GM12878 (cell line): ENCODE measurements at regions not wholly inside any gene's neighbourhood (a gene's known extent, or its start where the extent isn't known, plus 50 kb on each side); places are given as distances from the start of the nearest gene placed in this dataset.

Experiments used
- ATAC-seq: fragments of 200-7000 bp; cut with Tn5 transposase; 3 replicates; pipeline ENCODE4 v1.9.1; 2020; ENCODE audit warnings: mild to moderate bottlenecking, moderate library complexity
- BruUV-seq: library from RNA; stranded (reverse); fragments of 400-500 nt; replicated peaks from 2 replicates; lab custom pipeline; 2021; lab: Mats Ljungman, UMichigan
- CTCF ChIA-PET: fragments of 300-600 bp; sonication (Branson Sonifier 250); formaldehyde crosslinking; extraction: SDS; loops from one replicate; lab custom pipeline; 2021; ENCODE audit warnings: inconsistent platforms; lab: Yijun Ruan, JAX
- POLR2A ChIA-PET: fragments of 350-600 bp; formaldehyde crosslinking; extraction: SDS; loops from one replicate; lab custom pipeline; 2021; ENCODE audit warnings: inconsistent platforms; lab: Charles Lee
- RAD21 ChIA-PET: fragments of 300-600 bp; sonication (Branson Sonifier 250); formaldehyde crosslinking; loops from one replicate; lab custom pipeline; 2023; ENCODE audit warnings: antibody characterized with exemption; ENCODE audit not compliant: unreplicated experiment; lab: Charles Lee
- SMC1A ChIA-PET: fragments of 300-600 bp; sonication (Branson Sonifier 250); formaldehyde crosslinking; loops from one replicate; lab custom pipeline; 2023; ENCODE audit not compliant: unreplicated experiment, uncharacterized antibody; lab: Charles Lee
- DNase-seq: peaks from one replicate; pipeline ENCODE4 v3.0.0-alpha.2; 2011; ENCODE audit warnings: low read depth, low spot score
- FAIRE-seq: peaks from 3 replicates; lab custom pipeline; 2011; peaks lifted over from hg19 to GRCh38; lab: Jason Lieb, UNC
- H2AFZ ChIP-seq: 2 replicates; pipeline ENCODE4 v1.6.0; 2011; ENCODE audit warnings: low read depth, low read length, control low read depth; ENCODE audit not compliant: control insufficient read depth
- H3K27ac ChIP-seq: 2 replicates; pipeline ENCODE4 v1.5.1; 2011; ENCODE audit warnings: control low read depth; ENCODE audit not compliant: control insufficient read depth, insufficient read depth
- H3K27me3 ChIP-seq, 2 experiments: replicated peaks in 1 of 2; 2 replicates each; pipeline versions ENCODE4 v1.6.0 to v1.6.1; 2011; ENCODE audit warnings: low read length in 1 of 2; ENCODE audit not compliant: control insufficient read depth in 2 of 2, insufficient read depth in 2 of 2
- H3K36me3 ChIP-seq, 2 experiments: 2 replicates each; pipeline ENCODE4 v1.5.1; 2011; ENCODE audit warnings: low read length in 1 of 2; ENCODE audit not compliant: control insufficient read depth in 2 of 2, insufficient read depth in 2 of 2
- H3K4me1 ChIP-seq: 2 replicates; pipeline ENCODE4 v1.6.1; 2011; ENCODE audit warnings: mild to moderate bottlenecking, low read length, moderate library complexity, mixed read lengths; ENCODE audit not compliant: control insufficient read depth, insufficient read depth
- H3K4me2 ChIP-seq: 2 replicates; pipeline ENCODE4 v1.6.0; 2011; ENCODE audit warnings: control low read depth; ENCODE audit not compliant: control insufficient read depth, insufficient read depth
- H3K4me3 ChIP-seq: fragments of 200-600 bp; sonication (generic); 2 replicates; pipeline ENCODE4 v1.5.1; 2016
- H3K79me2 ChIP-seq: 2 replicates; pipeline ENCODE4 v1.6.0; 2011; ENCODE audit warnings: low read length; ENCODE audit not compliant: control insufficient read depth, insufficient read depth
- H3K9ac ChIP-seq: 2 replicates; pipeline ENCODE4 v1.8.0; 2011; ENCODE audit warnings: low read length, control low read depth, mixed read lengths; ENCODE audit not compliant: control insufficient read depth, insufficient read depth
- H3K9me3 ChIP-seq: replicated peaks from 3 replicates; pipeline ENCODE4 v1.5.1; 2011; ENCODE audit warnings: mild to moderate bottlenecking, low read length; ENCODE audit not compliant: control insufficient read depth, insufficient read depth
- H4K20me1 ChIP-seq: 2 replicates; pipeline ENCODE4 v1.6.0; 2011; ENCODE audit not compliant: control insufficient read depth, insufficient read depth
- CHD1 ChIP-seq: IDR thresholded peaks from 2 replicates; pipeline ENCODE4 v1.6.1; 2012; ENCODE audit warnings: low read depth, low read length, improper control_type of control experiment
- DPF2 ChIP-seq: fragments of 450-650 bp; IDR thresholded peaks from 2 replicates; pipeline ENCODE4 v1.6.1; 2017; ENCODE audit warnings: mild to moderate bottlenecking
- IRF4 ChIP-seq: IDR thresholded peaks from 2 replicates; pipeline ENCODE4 v1.6.1; 2011; ENCODE audit warnings: low read depth, low read length
- MXI1 ChIP-seq: fragments of 150-350 bp; IDR thresholded peaks from 2 replicates; pipeline ENCODE4 v1.6.1; 2011; ENCODE audit warnings: low read depth, mild to moderate bottlenecking, inconsistent platforms, low read length, improper control_type of control experiment
- NFYA ChIP-seq: IDR thresholded peaks from 2 replicates; pipeline ENCODE4 v1.6.1; 2011; ENCODE audit warnings: low read depth, mild to moderate bottlenecking, low read length, improper control_type of control experiment, borderline replicate concordance
- RB1 ChIP-seq: fragments of 450-650 bp; formaldehyde crosslinking; IDR thresholded peaks from 2 replicates; pipeline ENCODE4 v1.6.1; 2017; ENCODE audit warnings: mild to moderate bottlenecking, borderline replicate concordance
- SP1 ChIP-seq: IDR thresholded peaks from one replicate; pipeline ENCODE4 v1.6.1; 2011; ENCODE audit warnings: low read depth, low read length
- SUZ12 ChIP-seq: fragments of 200-600 bp; sonication (generic); IDR thresholded peaks from one replicate; pipeline ENCODE4 v1.6.1; 2018; ENCODE audit warnings: antibody characterized with exemption, mild to moderate bottlenecking; ENCODE audit not compliant: unreplicated experiment
- TCF3 ChIP-seq: IDR thresholded peaks from 2 replicates; pipeline ENCODE4 v1.6.1; 2012; ENCODE audit warnings: low read depth, mild to moderate bottlenecking, low read length, borderline replicate concordance; ENCODE audit not compliant: insufficient read depth
- in situ Hi-C: fragments of 300-500 bp; cut with MboI; formaldehyde crosslinking; loops from 9 replicates; pipeline ENCODE4 v1.14.3; 2018; ENCODE audit warnings: mixed read lengths
- intact Hi-C: fragments of 100-400 bp; cut with micrococcal nuclease; formaldehyde crosslinking; loops from one replicate; pipeline ENCODE4 v1.14.2; 2022; ENCODE audit not compliant: unreplicated experiment
- TF ChIP-seq, protein P1 (sequence below): fragments of 150-350 bp; IDR thresholded peaks from 2 replicates; pipeline ENCODE4 v1.6.1; 2014; ENCODE audit warnings: mild to moderate bottlenecking, low read depth, low read length
- TF ChIP-seq, protein P2 (sequence below): IDR thresholded peaks from 2 replicates; pipeline ENCODE4 v1.6.1; 2011; ENCODE audit warnings: low read depth, mild to moderate bottlenecking, low read length, moderate library complexity, borderline replicate concordance; ENCODE audit errors: extremely low read depth
- TF ChIP-seq, protein P3 (sequence below): fragments of 450-650 bp; IDR thresholded peaks from 2 replicates; pipeline ENCODE4 v1.6.1; 2017; ENCODE audit warnings: low read depth, mild to moderate bottlenecking, moderate library complexity

- TF ChIP-seq IRF4: no peak
- no peak for TF ChIP-seq NFYA
- no peak for TF ChIP-seq DPF2
- TF ChIP-seq CHD1: no peak
- TF ChIP-seq, protein P1, sequence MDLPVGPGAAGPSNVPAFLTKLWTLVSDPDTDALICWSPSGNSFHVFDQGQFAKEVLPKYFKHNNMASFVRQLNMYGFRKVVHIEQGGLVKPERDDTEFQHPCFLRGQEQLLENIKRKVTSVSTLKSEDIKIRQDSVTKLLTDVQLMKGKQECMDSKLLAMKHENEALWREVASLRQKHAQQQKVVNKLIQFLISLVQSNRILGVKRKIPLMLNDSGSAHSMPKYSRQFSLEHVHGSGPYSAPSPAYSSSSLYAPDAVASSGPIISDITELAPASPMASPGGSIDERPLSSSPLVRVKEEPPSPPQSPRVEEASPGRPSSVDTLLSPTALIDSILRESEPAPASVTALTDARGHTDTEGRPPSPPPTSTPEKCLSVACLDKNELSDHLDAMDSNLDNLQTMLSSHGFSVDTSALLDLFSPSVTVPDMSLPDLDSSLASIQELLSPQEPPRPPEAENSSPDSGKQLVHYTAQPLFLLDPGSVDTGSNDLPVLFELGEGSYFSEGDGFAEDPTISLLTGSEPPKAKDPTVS: no peak
- no peak for TF ChIP-seq MXI1
- TF ChIP-seq, protein P2, sequence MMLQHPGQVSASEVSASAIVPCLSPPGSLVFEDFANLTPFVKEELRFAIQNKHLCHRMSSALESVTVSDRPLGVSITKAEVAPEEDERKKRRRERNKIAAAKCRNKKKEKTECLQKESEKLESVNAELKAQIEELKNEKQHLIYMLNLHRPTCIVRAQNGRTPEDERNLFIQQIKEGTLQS: no peak
- no peak for TF ChIP-seq SP1
Measured at GRCh38 chr4:177087499-177087898, 222.2 kb upstream of the NEIL3 start (continued).

- H3K4me3 ChIP-seq: no peak overlapping the region
- ATAC-seq (no peak), DNase-seq (no peak), FAIRE-seq (no peak)
- BruUV-seq: no TSS peak
- no peaks in the 10 kb centered on the region for H3K9me3 ChIP-seq
- H3K9ac ChIP-seq: no peak overlapping the region
- no peaks in the 10 kb centered on the region for H3K36me3 ChIP-seq
- H3K79me2 ChIP-seq: no peaks in the 10 kb centered on the region
- TF ChIP-seq SUZ12 (no peak), TCF3 (no peak), RB1 (no peak)
- TF ChIP-seq, protein P3, sequence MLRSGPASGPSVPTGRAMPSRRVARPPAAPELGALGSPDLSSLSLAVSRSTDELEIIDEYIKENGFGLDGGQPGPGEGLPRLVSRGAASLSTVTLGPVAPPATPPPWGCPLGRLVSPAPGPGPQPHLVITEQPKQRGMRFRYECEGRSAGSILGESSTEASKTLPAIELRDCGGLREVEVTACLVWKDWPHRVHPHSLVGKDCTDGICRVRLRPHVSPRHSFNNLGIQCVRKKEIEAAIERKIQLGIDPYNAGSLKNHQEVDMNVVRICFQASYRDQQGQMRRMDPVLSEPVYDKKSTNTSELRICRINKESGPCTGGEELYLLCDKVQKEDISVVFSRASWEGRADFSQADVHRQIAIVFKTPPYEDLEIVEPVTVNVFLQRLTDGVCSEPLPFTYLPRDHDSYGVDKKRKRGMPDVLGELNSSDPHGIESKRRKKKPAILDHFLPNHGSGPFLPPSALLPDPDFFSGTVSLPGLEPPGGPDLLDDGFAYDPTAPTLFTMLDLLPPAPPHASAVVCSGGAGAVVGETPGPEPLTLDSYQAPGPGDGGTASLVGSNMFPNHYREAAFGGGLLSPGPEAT: no peak
- H3K27ac ChIP-seq: no peak overlapping the region
- CTCF ChIA-PET: interaction anchor here (1.0 kb wide), 1 partner anchor 44 kb away, joined by 3 read pairs; no protein-coding TSS in a partner anchor
- no peak overlapping the region for H3K4me2 ChIP-seq
- SMC1A ChIA-PET: no interaction called here
- RAD21 ChIA-PET: no interaction called here
- intact Hi-C loops: no loop called here
- no peaks in the 10 kb centered on the region for H3K27me3 ChIP-seq
- POLR2A ChIA-PET: no interaction called here
- H2AFZ ChIP-seq: no peak overlapping the region
- no peaks in the 10 kb centered on the region for H4K20me1 ChIP-seq
- in situ Hi-C loops: no loop called here
- no peaks in the 10 kb centered on the region for H3K4me1 ChIP-seq
Measured at GRCh38 chr4:177091515-177091914, 218.2 kb upstream of the NEIL3 start.
